ENCODE measurements at regions not wholly inside any gene's neighbourhood (a gene's known extent, or its start where the extent isn't known, plus 50 kb on each side); places are given as distances from the start of the nearest gene placed in this dataset.

DNA sequence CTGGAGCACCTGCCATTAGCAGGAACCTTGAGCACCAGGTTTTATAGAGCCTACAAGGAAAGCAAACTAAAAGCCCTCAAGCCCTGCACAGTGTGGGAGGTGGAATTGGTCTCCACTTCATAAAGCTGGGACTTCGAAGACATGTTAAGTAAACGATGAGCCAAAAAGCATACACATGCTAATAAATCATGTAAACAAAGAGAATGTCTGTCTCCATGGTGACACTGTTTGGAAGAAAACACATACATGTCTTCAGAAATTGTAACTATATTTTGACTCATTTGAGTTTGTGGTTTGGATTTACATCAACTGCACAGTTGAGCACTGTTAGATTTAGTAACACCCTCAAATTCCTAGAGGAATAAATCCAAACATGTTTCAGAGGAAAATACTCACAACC lies 978.5 kb upstream of the LRRTM1 start:
- Histone ChIP-seq H3K27ac (peak overlapping the region; percentile 99), H3K9me3 (ENCODE audit: low read depth, low read length) (no peaks in the 10 kb centered on the region), H3K9ac (ENCODE audit: insufficient read length) (peak overlapping the region; percentile 65), H3K36me3 (ENCODE audit: insufficient read depth, low read length) (no peaks in the 10 kb centered on the region), H3K4me3 (peak overlapping the region; percentile 64)
- TF ChIP-seq FOXP2 (optimal IDR thresholded peaks at IDR 0.05; ENCODE audit: control extremely low read depth, extremely low read length, insufficient read depth) = peak; percentile 86
- TF ChIP-seq POLR2AphosphoS5 (IDR thresholded peaks at IDR 0.05; ENCODE audit: borderline replicate concordance, low read depth, low read length) = peak; percentile 13; the same call in 1 of the 2 replicates
- no peak for TF ChIP-seq EZH2 (IDR thresholded peaks at IDR 0.05)
- DNase-seq (ENCODE audit: low read depth, low spot score) = peak; percentile 92

DNA sequence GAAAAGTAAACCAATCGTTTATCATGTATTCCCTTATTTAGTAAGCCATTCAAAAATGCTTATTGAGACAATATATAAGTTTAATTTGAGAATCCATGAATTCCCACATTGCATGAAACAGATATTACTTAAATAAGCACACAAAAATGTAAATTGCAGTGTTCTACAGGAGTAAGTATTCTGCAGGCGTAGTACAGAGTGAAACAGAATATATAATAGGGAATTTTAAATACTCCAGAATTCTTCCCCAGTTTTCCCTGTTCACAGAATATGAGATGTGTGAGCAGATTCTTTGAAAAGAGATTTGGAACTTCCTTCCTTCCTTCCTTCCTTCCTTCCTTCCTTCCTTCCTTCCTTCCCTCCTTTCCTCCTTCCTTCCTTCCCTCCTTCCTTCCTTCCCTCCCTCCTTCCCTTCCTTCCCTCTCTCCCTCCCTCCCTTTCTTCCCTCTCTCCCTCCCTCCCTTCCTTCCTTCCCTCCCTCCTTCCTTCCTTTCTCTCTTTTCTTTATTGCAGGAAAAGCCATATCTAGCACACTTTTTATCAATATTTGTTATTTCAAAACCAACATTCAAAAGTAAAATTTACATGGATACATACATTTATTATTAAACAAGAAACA lies 977.7 kb upstream of the LRRTM1 start:
- Histone ChIP-seq H3K4me3 (peak overlapping the region; percentile 64), H3K27ac (peak overlapping the region; percentile 99), H3K9ac (ENCODE audit: insufficient read length) (peak overlapping the region; percentile 65), H3K9me3 (ENCODE audit: low read depth, low read length) (no peaks in the 10 kb centered on the region), H3K36me3 (ENCODE audit: insufficient read depth, low read length) (no peaks in the 10 kb centered on the region)
- peak; percentile 94 for DNase-seq (ENCODE audit: low read depth, low spot score)
- TF ChIP-seq POLR2AphosphoS5 (IDR thresholded peaks at IDR 0.05; ENCODE audit: borderline replicate concordance, low read depth, low read length) (peak; percentile 46; the same call in 1 of the 2 replicates), EZH2 (IDR thresholded peaks at IDR 0.05) (no peak)

DNA sequence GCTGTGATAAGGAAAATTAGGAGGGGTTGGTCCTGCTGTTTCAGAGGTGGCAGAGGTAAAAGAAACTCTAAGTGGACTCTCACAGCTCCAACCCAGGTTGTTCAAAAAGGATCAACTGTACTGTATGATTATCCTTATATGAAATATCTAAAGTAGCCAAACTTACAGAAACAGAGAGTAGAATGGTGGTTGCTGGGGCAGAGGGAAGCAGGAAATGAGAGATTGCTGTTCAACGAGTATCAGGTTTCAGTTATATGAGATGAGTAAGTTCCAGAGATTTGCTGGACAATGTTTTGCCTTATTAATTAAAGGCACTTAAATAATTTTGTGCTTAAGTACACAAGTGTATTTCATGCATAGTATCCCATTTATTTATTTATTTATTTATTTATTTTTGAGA lies 972.0 kb upstream of the LRRTM1 start:
- DNase-seq (ENCODE audit: low read depth, low spot score) = no peak
- Histone ChIP-seq H3K4me3 (no peak overlapping the region), H3K9ac (ENCODE audit: insufficient read length) (no peak overlapping the region), H3K9me3 (ENCODE audit: low read depth, low read length) (no peaks in the 10 kb centered on the region; the same call in 1 of the 2 replicates), H3K36me3 (ENCODE audit: insufficient read depth, low read length) (no peaks in the 10 kb centered on the region), H3K27ac (no peak overlapping the region)
- TF ChIP-seq EZH2 (IDR thresholded peaks at IDR 0.05) = no peak

- no peaks in the 10 kb centered on the region for H3K36me3 ChIP-seq (ENCODE audit: insufficient read depth, low read length)
- no peaks in the 10 kb centered on the region for H3K9me3 ChIP-seq (ENCODE audit: low read depth, low read length)
- no peak for DNase-seq (ENCODE audit: low read depth, low spot score)
- no peak overlapping the region for H3K4me3 ChIP-seq
- no peak overlapping the region for H3K9ac ChIP-seq (ENCODE audit: insufficient read length)
- TF ChIP-seq EZH2 (IDR thresholded peaks at IDR 0.05) (no peak), POLR2AphosphoS5 (IDR thresholded peaks at IDR 0.05; ENCODE audit: borderline replicate concordance, low read depth, low read length) (no peak), FOXP2 (optimal IDR thresholded peaks at IDR 0.05; ENCODE audit: control extremely low read depth, extremely low read length, insufficient read depth) (no peak)
- H3K27ac ChIP-seq = no peak overlapping the region
Measured at GRCh38 chr2:81266106-81266505, 961.6 kb upstream of the LRRTM1 start.

DNA sequence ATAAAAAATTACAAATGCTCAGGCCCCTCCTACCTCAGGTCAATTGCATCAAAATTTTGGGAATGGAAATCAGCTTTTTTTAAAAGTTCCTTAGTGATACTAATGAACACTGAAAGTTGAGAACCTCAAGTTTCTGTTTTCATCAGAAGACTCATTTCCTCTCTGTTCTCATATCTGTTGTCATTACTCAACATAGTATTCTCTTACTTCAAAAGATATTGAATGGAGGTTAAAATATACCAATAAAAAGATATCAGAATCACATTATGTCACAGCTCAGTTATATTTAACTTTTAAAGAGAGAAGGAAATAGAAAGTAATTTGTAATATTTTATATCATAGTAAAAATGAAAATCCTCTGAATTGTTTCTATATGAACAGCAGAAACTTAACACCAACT lies 959.4 kb upstream of the LRRTM1 start:
- no peak for DNase-seq (ENCODE audit: low read depth, low spot score)
- Histone ChIP-seq H3K36me3 (ENCODE audit: insufficient read depth, low read length) (no peaks in the 10 kb centered on the region), H3K27ac (no peak overlapping the region), H3K9me3 (ENCODE audit: low read depth, low read length) (no peaks in the 10 kb centered on the region), H3K9ac (ENCODE audit: insufficient read length) (no peak overlapping the region), H3K4me3 (no peak overlapping the region)
- TF ChIP-seq EZH2 (IDR thresholded peaks at IDR 0.05) (no peak), POLR2AphosphoS5 (IDR thresholded peaks at IDR 0.05; ENCODE audit: borderline replicate concordance, low read depth, low read length) (no peak), FOXP2 (optimal IDR thresholded peaks at IDR 0.05; ENCODE audit: control extremely low read depth, extremely low read length, insufficient read depth) (no peak)

GRCh38 chr2:81260320-81260719 lies 955.8 kb upstream of the LRRTM1 start:
- no peaks in the 10 kb centered on the region for H3K9me3 ChIP-seq (ENCODE audit: low read depth, low read length)
- no peak overlapping the region for H3K4me3 ChIP-seq
- no peak overlapping the region for H3K9ac ChIP-seq (ENCODE audit: insufficient read length)
- TF ChIP-seq POLR2AphosphoS5 (IDR thresholded peaks at IDR 0.05; ENCODE audit: borderline replicate concordance, low read depth, low read length) (no peak), EZH2 (IDR thresholded peaks at IDR 0.05) (no peak), FOXP2 (optimal IDR thresholded peaks at IDR 0.05; ENCODE audit: control extremely low read depth, extremely low read length, insufficient read depth) (no peak)
- no peaks in the 10 kb centered on the region for H3K36me3 ChIP-seq (ENCODE audit: insufficient read depth, low read length)
- no peak for DNase-seq (ENCODE audit: low read depth, low spot score)
- H3K27ac ChIP-seq = no peak overlapping the region

GRCh38 chr2:81250270-81250669 lies 945.7 kb upstream of the LRRTM1 start:
- Histone ChIP-seq H3K4me3 (no peak overlapping the region), H3K27ac (no peak overlapping the region), H3K36me3 (ENCODE audit: insufficient read depth, low read length) (no peaks in the 10 kb centered on the region), H3K9me3 (ENCODE audit: low read depth, low read length) (no peaks in the 10 kb centered on the region), H3K9ac (ENCODE audit: insufficient read length) (no peak overlapping the region)
- no peak for DNase-seq (ENCODE audit: low read depth, low spot score)
- TF ChIP-seq FOXP2 (optimal IDR thresholded peaks at IDR 0.05; ENCODE audit: control extremely low read depth, extremely low read length, insufficient read depth) = no peak
- TF ChIP-seq POLR2AphosphoS5 (IDR thresholded peaks at IDR 0.05; ENCODE audit: borderline replicate concordance, low read depth, low read length) = no peak
- no peak for TF ChIP-seq EZH2 (IDR thresholded peaks at IDR 0.05)

GRCh38 chr2:81249152-81249551 lies 944.6 kb upstream of the LRRTM1 start:
- no peak for DNase-seq (ENCODE audit: low read depth, low spot score)
- H3K36me3 ChIP-seq (ENCODE audit: insufficient read depth, low read length) = no peaks in the 10 kb centered on the region
- H3K9ac ChIP-seq (ENCODE audit: insufficient read length) = no peak overlapping the region
- no peak overlapping the region for H3K27ac ChIP-seq
- no peaks in the 10 kb centered on the region for H3K9me3 ChIP-seq (ENCODE audit: low read depth, low read length)
- no peak overlapping the region for H3K4me3 ChIP-seq
- TF ChIP-seq EZH2 (IDR thresholded peaks at IDR 0.05) (no peak), POLR2AphosphoS5 (IDR thresholded peaks at IDR 0.05; ENCODE audit: borderline replicate concordance, low read depth, low read length) (no peak), FOXP2 (optimal IDR thresholded peaks at IDR 0.05; ENCODE audit: control extremely low read depth, extremely low read length, insufficient read depth) (no peak)

DNA sequence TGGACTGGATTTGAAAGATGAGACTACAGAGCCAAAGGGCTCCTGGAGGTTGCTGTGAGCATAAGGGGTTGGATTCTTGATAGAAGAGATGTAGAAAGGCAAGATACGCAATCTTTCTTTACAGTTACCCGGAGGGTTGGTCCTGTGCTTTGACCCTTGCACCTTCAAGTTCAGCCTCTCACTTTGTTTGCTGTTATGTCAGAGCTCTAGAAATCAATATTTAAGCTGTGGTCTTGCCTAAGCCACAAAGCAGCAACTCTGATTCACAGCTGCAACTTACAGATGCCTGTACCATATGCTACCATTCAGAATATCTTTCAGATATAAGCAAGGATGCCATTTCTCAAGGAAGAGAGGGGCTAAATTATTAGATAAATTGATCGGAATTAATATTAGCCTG lies 943.1 kb upstream of the LRRTM1 start:
- DNase-seq (ENCODE audit: low read depth, low spot score) = no peak
- no peak for TF ChIP-seq EZH2 (IDR thresholded peaks at IDR 0.05)
- no peak for TF ChIP-seq FOXP2 (optimal IDR thresholded peaks at IDR 0.05; ENCODE audit: control extremely low read depth, extremely low read length, insufficient read depth)
- TF ChIP-seq POLR2AphosphoS5 (IDR thresholded peaks at IDR 0.05; ENCODE audit: borderline replicate concordance, low read depth, low read length) = no peak
- H3K9me3 ChIP-seq (ENCODE audit: low read depth, low read length) = no peaks in the 10 kb centered on the region
- H3K27ac ChIP-seq = no peak overlapping the region
- H3K9ac ChIP-seq (ENCODE audit: insufficient read length) = no peak overlapping the region
- no peaks in the 10 kb centered on the region for H3K36me3 ChIP-seq (ENCODE audit: insufficient read depth, low read length)
- no peak overlapping the region for H3K4me3 ChIP-seq

Measured in SK-N-MC (cell line).